ENCODE measurements at regions not wholly inside any gene's neighbourhood (a gene's known extent, or its start where the extent isn't known, plus 50 kb on each side); places are given as distances from the start of the nearest gene placed in this dataset.

DNA sequence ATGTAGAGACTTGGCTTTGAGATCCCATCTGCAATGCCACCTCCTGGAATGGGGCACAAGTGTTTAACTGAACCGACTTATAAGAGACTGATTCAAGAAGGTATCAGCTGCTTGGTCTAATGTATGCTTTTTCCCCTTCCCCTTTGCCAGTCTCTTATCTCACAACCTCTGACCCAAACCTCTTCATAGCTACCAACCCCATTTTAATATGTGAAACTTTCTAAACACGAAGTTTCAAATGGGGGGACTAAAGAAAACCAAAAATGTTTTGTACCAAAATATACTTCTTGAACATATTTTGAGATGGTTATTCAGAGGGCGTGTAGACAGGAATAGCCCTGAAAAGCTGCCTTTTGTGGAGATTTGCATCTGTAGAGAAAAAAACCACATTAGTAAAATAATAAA lies 73.1 kb downstream of the OXSM start:
- TF ChIP-seq EP300 (IDR thresholded peaks at IDR 0.05) (no peak), POLR2A (IDR thresholded peaks at IDR 0.05) (no peak)
- TF ChIP-seq, protein P1, sequence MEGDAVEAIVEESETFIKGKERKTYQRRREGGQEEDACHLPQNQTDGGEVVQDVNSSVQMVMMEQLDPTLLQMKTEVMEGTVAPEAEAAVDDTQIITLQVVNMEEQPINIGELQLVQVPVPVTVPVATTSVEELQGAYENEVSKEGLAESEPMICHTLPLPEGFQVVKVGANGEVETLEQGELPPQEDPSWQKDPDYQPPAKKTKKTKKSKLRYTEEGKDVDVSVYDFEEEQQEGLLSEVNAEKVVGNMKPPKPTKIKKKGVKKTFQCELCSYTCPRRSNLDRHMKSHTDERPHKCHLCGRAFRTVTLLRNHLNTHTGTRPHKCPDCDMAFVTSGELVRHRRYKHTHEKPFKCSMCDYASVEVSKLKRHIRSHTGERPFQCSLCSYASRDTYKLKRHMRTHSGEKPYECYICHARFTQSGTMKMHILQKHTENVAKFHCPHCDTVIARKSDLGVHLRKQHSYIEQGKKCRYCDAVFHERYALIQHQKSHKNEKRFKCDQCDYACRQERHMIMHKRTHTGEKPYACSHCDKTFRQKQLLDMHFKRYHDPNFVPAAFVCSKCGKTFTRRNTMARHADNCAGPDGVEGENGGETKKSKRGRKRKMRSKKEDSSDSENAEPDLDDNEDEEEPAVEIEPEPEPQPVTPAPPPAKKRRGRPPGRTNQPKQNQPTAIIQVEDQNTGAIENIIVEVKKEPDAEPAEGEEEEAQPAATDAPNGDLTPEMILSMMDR (IDR thresholded peaks at IDR 0.05), result no peak
- Histone ChIP-seq H3K9me3 (peaks cover 0 to 7% (median 0%) of the 10 kb centered on the region in 4 donors), H3K4me3 (no peak overlapping the region), H3K36me3 (no peaks in the 10 kb centered on the region), H3K4me1 (no peaks in the 10 kb centered on the region), H3K27ac (no peak overlapping the region), H3K27me3 (no peaks in the 10 kb centered on the region)
- no peak for DNase-seq (ENCODE audit: low spot score in 2 of 2)
- 85 to 90% methylated on average over 3 of the region's 3 CpGs for WGBS, 2 donors

DNA sequence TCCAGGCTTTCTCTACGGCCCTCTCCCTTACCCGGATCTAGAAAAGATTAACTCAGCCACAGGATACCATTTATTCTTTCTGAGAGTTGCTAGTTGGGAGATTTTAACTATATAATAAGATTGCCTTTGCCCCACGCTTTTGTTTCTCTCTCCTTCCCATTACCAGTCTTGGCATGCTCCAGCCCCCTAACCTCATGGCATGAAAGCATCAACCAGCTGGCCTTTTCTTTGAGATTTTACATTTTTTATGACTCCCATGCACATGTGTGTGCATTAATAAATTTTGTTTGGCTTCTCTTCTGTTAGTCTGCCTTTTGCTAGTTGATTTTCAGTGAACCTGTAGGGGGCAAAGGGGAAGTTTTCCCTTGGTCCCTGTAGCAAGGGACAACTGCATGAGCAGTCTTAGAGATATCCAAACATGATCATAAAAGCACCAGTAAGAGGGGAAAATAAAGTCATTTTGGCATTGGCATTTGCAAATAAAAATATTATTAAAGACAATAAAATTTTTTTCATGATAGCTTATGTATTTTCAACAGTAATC lies 73.6 kb downstream of the OXSM start:
- no peaks in the 10 kb centered on the region for H3K4me1 ChIP-seq
- no peak overlapping the region for H3K27ac ChIP-seq
- no peaks in the 10 kb centered on the region for H3K36me3 ChIP-seq
- TF ChIP-seq, protein P1 (IDR thresholded peaks at IDR 0.05), result no peak
- no peak for TF ChIP-seq POLR2A (IDR thresholded peaks at IDR 0.05)
- TF ChIP-seq EP300 (IDR thresholded peaks at IDR 0.05), result no peak
- peaks cover 0 to 7% (median 0%) of the 10 kb centered on the region in 4 donors for H3K9me3 ChIP-seq
- no peak for DNase-seq (ENCODE audit: low spot score in 2 of 2)
- no peak overlapping the region for H3K4me3 ChIP-seq
- no peaks in the 10 kb centered on the region for H3K27me3 ChIP-seq
- WGBS, 2 donors, result 60 to 68% methylated on average over 3 of the region's 3 CpGs

DNA sequence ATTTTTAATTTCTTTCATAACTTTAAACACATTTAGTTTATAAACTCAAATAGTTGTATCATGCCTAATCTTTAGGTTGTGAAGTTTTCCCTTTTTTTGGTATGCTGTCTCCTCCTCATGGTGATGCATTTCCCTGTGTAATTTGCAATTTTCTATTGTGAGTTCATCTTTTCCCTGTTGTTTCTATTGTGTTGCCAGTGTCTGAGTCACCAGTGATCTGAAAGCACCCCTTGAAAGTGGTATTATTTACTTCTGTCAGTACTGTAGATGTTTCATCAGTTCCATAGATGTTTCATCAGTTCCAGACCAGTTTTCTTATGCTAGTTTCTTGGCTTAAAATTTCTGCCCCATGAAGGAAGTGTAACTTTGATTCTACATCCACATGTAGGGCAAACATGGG lies 80.6 kb downstream of the OXSM start:
- Histone ChIP-seq H3K4me3 (no peak overlapping the region), H3K36me3 (no peaks in the 10 kb centered on the region), H3K27ac (no peak overlapping the region), H3K4me1 (no peaks in the 10 kb centered on the region), H3K9me3 (no peaks in the 10 kb centered on the region), H3K27me3 (no peaks in the 10 kb centered on the region)
- no peak for DNase-seq (ENCODE audit: low spot score in 2 of 2)
- TF ChIP-seq, protein P1 (IDR thresholded peaks at IDR 0.05), result no peak
- TF ChIP-seq POLR2A (IDR thresholded peaks at IDR 0.05) (no peak), EP300 (IDR thresholded peaks at IDR 0.05) (no peak)

DNA sequence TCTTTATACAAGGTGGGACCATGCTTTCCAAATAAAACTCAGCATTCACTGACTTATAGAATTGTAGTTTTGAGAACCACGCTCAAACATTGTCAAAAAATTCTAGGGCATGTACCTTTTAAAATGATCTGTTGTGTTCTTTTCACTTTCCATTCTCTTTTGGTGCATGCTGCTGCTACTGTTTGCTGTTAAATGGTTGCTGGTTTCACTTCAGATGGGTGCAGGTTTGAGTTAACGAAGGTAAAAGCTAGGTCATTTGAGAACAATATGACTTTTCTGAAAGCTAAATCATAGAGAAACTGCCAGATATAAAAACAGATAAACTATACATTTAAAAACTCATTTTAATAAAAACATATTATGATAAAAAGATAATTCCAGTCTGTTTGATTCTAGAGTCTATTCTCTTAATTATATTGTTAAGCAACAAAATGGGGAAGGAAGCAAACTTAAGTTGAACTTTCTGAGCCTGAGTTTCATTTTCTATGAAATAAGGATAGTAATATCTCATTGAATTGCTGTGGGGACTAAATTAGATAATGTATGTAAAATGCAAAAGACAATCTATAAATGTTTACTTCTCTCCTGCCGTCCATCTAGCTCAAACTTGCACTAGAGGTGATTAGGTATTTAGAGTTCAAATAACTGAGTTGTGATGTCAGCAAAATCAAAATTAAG lies 82.4 kb downstream of the OXSM start:
- no peaks in the 10 kb centered on the region for H3K9me3 ChIP-seq
- no peaks in the 10 kb centered on the region for H3K4me1 ChIP-seq
- H3K27me3 ChIP-seq, result no peaks in the 10 kb centered on the region
- no peak overlapping the region for H3K4me3 ChIP-seq
- no peaks in the 10 kb centered on the region for H3K36me3 ChIP-seq
- 70 to 75% methylated on average over 3 of the region's 3 CpGs for WGBS, 2 donors
- no peak overlapping the region for H3K27ac ChIP-seq
- no peak for TF ChIP-seq EP300 (IDR thresholded peaks at IDR 0.05)
- TF ChIP-seq POLR2A (IDR thresholded peaks at IDR 0.05), result no peak
- TF ChIP-seq, protein P1 (IDR thresholded peaks at IDR 0.05), result no peak
- DNase-seq (ENCODE audit: low spot score in 2 of 2), result no peak

DNA sequence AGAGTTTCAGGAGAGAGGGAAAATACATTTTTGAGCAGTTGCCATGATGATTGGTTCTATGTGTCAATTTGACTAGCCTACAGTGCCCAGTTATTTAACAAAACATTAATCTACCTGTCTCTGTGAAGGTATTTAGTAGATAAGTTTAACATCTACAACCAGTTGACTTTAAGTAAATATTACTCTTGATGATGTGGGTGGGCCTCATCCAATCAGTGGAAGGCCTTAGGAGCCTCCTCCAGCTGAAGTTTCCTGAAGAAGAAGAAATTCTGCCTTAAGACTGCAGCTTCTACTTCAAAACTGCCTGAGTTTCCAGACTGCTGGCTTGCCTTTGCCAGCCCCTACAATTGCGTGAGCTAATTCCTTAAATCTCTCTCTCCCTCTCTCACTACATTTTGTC lies 93.6 kb downstream of the OXSM start:
- 93% methylated on average over 1 of the region's 1 CpG for WGBS, 2 donors
- TF ChIP-seq EP300 (IDR thresholded peaks at IDR 0.05), result no peak
- TF ChIP-seq POLR2A (IDR thresholded peaks at IDR 0.05), result no peak
- TF ChIP-seq, protein P1 (IDR thresholded peaks at IDR 0.05), result no peak

More for the DNA sequence above, 93.6 kb downstream of the OXSM start:
- H3K4me1 ChIP-seq, result no peaks in the 10 kb centered on the region
- H3K9me3 ChIP-seq, result no peaks in the 10 kb centered on the region
- DNase-seq (ENCODE audit: low spot score in 2 of 2), result no peak
- no peak overlapping the region for H3K27ac ChIP-seq
- no peak overlapping the region for H3K4me3 ChIP-seq
- H3K36me3 ChIP-seq, result no peaks in the 10 kb centered on the region
- no peaks in the 10 kb centered on the region for H3K27me3 ChIP-seq

Data from tibial nerve (tissue), 4 donors.